Uterus (tissue), 3 donors: ENCODE measurements at regions not wholly inside any gene's neighbourhood (a gene's known extent, or its start where the extent isn't known, plus 50 kb on each side); places are given as distances from the start of the nearest gene placed in this dataset.

Experiments used
- DNase-seq, 2 donors: peaks; one replicate each; pipeline ENCODE4 v3.0.0-alpha.2; 2019 to 2020
- H3K27ac ChIP-seq, 2 donors: fragments of 200-600 bp; sonication (generic); 1 replicate in 1 of 2; 2 replicates in 1 of 2; pipeline ENCODE4 v1.5.1; 2016 to 2018
- H3K27me3 ChIP-seq, 2 donors: fragments of 200-600 bp; sonication (generic); one replicate each; pipeline ENCODE4 v1.5.1; 2018 to 2019; ENCODE audit warnings: control low read depth in 1 of 2
- H3K36me3 ChIP-seq, 2 donors: fragments of 200-600 bp; sonication (generic); one replicate each; pipeline ENCODE4 v1.5.1; 2019; ENCODE audit warnings: control low read depth in 1 of 2
- H3K4me1 ChIP-seq, 2 donors: fragments of 200-600 bp; sonication (generic); one replicate each; pipeline ENCODE4 v1.5.1; 2018 to 2019; ENCODE audit warnings: control low read depth in 1 of 2
- H3K4me3 ChIP-seq, 2 donors: fragments of 200-600 bp; sonication (generic); 1 replicate in 1 of 2; 2 replicates in 1 of 2; pipeline ENCODE4 v1.5.1; 2018 to 2019; ENCODE audit warnings: mild to moderate bottlenecking in 1 of 2
- H3K9me3 ChIP-seq, 2 donors: fragments of 200-600 bp; sonication (generic); one replicate each; pipeline ENCODE4 v1.5.1; 2019; ENCODE audit warnings: control low read depth in 1 of 2
- POLR2A ChIP-seq, 2 donors: fragments of 450-650 bp; IDR thresholded peaks; one replicate each; pipeline ENCODE4 v1.6.1; 2016; ENCODE audit warnings: antibody characterized with exemption in 2 of 2, mild to moderate bottlenecking in 1 of 2, moderate library complexity in 1 of 2
- intact Hi-C: fragments of 100-400 bp; cut with DNase I; formaldehyde crosslinking; loops from one replicate; pipeline ENCODE4 v1.15.1; 2023; ENCODE audit warnings: low total_unique reads
- TF ChIP-seq, protein P1 (sequence below), 4 experiments: fragments of 200-600 bp in 2 of 4; fragments of 450-650 bp in 2 of 4; sonication (generic) in 2 of 4; IDR thresholded peaks; one replicate each; pipeline ENCODE4 v1.5.1; 2016 to 2019; ENCODE audit warnings: antibody characterized with exemption in 4 of 4, mild to moderate bottlenecking in 2 of 4, moderate library complexity in 1 of 4
- donor health status: DM: yes; HTN: yes; CAD: no.

DNA sequence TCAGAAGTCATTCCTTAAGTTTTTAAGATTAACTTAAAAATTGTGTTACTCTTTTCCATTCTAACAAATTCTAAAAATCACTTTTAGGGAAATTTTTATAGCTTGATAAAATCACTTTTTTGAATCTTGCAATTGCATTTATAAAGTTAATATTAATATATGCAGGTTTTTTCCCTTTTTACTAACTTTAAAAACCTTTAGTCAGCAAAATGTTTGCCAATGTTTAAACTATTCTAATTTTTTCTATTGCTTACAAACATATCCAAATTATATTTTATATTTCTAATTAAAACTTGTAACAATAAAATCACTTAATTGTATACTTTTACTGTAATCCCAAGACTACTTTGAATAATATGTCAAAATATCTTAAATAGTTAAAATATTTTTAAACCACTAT, 839.4 kb downstream of the TBL1XR1 start:
- Histone ChIP-seq H3K9me3 (no peaks in the 10 kb centered on the region), H3K4me3 (no peak overlapping the region), H3K4me1 (no peaks in the 10 kb centered on the region), H3K36me3 (no peaks in the 10 kb centered on the region), H3K27me3 (no peaks in the 10 kb centered on the region), H3K27ac (no peak overlapping the region)
- intact Hi-C loops: no loop called here
- no peak for TF ChIP-seq POLR2A (IDR thresholded peaks at IDR 0.05)
- TF ChIP-seq, protein P1, sequence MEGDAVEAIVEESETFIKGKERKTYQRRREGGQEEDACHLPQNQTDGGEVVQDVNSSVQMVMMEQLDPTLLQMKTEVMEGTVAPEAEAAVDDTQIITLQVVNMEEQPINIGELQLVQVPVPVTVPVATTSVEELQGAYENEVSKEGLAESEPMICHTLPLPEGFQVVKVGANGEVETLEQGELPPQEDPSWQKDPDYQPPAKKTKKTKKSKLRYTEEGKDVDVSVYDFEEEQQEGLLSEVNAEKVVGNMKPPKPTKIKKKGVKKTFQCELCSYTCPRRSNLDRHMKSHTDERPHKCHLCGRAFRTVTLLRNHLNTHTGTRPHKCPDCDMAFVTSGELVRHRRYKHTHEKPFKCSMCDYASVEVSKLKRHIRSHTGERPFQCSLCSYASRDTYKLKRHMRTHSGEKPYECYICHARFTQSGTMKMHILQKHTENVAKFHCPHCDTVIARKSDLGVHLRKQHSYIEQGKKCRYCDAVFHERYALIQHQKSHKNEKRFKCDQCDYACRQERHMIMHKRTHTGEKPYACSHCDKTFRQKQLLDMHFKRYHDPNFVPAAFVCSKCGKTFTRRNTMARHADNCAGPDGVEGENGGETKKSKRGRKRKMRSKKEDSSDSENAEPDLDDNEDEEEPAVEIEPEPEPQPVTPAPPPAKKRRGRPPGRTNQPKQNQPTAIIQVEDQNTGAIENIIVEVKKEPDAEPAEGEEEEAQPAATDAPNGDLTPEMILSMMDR (IDR thresholded peaks at IDR 0.05): no peak
- DNase-seq: no peak

DNA sequence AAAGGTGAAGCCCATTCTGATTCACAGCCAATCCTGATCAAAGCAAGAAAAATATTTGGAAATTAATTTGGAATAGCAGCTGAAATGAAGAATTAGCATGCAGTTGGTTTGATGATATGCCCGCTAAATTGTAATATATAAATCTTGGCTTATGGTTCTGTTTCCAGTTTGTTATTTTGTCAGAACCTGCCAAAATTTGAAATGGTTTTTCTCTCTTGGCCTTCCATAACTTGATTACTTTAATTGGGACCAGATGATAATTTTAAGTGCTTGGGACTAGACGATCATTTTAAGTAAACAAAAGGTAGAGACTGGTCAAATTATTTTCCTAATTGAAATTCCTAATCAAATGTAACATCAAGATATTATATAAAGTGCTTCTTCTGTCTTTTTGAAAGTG, 842.4 kb downstream of the TBL1XR1 start:
- Histone ChIP-seq H3K36me3 (no peaks in the 10 kb centered on the region), H3K4me3 (no peak overlapping the region), H3K4me1 (no peaks in the 10 kb centered on the region), H3K27ac (no peak overlapping the region), H3K27me3 (no peaks in the 10 kb centered on the region), H3K9me3 (no peaks in the 10 kb centered on the region)
- TF ChIP-seq, protein P1 (IDR thresholded peaks at IDR 0.05): no peak
- TF ChIP-seq POLR2A (IDR thresholded peaks at IDR 0.05): no peak
- no peak for DNase-seq
- intact Hi-C loops: no loop called here

DNA sequence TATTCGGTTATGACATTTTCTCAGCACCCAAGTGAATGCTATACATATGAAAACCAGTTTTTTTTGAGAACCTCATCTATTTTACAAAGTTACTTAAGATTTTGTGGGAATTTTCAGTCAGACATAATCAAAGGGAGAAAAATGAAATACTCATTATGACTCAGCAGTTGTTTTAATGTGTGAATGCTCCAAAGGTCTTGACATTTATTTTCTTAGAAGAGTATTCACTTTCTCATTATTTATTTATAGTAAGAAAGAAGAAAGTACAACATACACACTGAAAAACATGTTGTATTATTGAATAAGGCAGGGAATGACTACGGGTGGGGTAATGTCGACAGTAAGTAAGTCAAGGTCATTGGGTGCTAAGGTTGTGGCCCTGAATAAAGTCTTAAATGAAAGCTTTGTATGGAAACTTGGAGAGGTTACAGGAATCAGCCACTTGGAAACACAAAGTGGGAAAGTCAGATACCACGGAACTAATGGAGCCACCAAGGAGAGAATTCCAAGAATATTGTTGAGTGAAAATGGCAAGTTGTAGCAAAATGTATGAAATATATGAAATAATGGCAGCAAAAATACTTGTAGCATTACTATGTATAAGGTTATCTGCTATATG, 844.5 kb downstream of the TBL1XR1 start:
- Histone ChIP-seq H3K9me3 (no peaks in the 10 kb centered on the region), H3K27ac (no peak overlapping the region), H3K4me1 (no peaks in the 10 kb centered on the region), H3K4me3 (no peak overlapping the region), H3K27me3 (no peaks in the 10 kb centered on the region), H3K36me3 (no peaks in the 10 kb centered on the region)
- DNase-seq: no peak
- intact Hi-C loops: no loop called here
- TF ChIP-seq, protein P1 (IDR thresholded peaks at IDR 0.05): no peak
- no peak for TF ChIP-seq POLR2A (IDR thresholded peaks at IDR 0.05)

DNA sequence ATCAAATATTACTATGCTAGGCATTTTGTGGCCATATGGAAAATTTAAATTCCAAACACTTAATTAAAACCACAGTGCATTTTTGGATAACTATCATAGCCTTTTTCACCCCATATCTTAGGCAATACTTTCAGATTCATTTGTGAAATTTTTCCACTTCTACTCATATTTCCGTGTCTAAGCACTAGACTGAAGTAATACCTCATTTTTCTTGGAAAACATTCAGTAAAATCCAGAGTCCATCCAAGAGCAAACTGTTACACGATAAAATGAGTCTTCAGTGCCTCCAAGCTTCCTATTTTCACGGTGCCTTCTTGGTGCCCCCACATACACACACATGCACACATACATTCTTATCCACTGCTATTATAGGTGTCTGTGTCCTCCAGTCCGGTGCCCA, 845.9 kb downstream of the TBL1XR1 start:
- TF ChIP-seq, protein P1 (IDR thresholded peaks at IDR 0.05): no peak
- no peak for TF ChIP-seq POLR2A (IDR thresholded peaks at IDR 0.05)
- H3K4me1 ChIP-seq: no peaks in the 10 kb centered on the region
- no peak for DNase-seq
- H3K9me3 ChIP-seq: no peaks in the 10 kb centered on the region
- intact Hi-C loops: no loop called here
- H3K36me3 ChIP-seq: no peaks in the 10 kb centered on the region
- no peaks in the 10 kb centered on the region for H3K27me3 ChIP-seq
- no peak overlapping the region for H3K4me3 ChIP-seq
- no peak overlapping the region for H3K27ac ChIP-seq

- Histone ChIP-seq H3K4me3 (no peak overlapping the region), H3K4me1 (no peaks in the 10 kb centered on the region), H3K36me3 (no peaks in the 10 kb centered on the region), H3K9me3 (no peaks in the 10 kb centered on the region), H3K27ac (no peak overlapping the region), H3K27me3 (no peaks in the 10 kb centered on the region)
- DNase-seq: no peak
- intact Hi-C loops: no loop called here
- TF ChIP-seq, protein P1 (IDR thresholded peaks at IDR 0.05): no peak
- no peak for TF ChIP-seq POLR2A (IDR thresholded peaks at IDR 0.05)
Measured at GRCh38 chr3:176349706-176350105, 847.6 kb downstream of the TBL1XR1 start.
